ENCODE measurements at regions not wholly inside any gene's neighbourhood (a gene's known extent, or its start where the extent isn't known, plus 50 kb on each side); places are given as distances from the start of the nearest gene placed in this dataset.
"Not testable (repeated sequence)": the region's sequence is repeated elsewhere in the genome, so short reads cannot be mapped to it uniquely, and the experiment has no call there.

- no peak for DNase-seq
Observed at GRCh38 chr1:30660241-30660640, 63.1 kb downstream of the MATN1 start.

- no peak for DNase-seq
Observed at GRCh38 chr1:30659702-30660101, 63.7 kb downstream of the MATN1 start.

GRCh38 chr1:30658375-30658774 is 65.0 kb downstream of the MATN1 start:
- not testable (repeated sequence) for DNase-seq

- no peak for DNase-seq
Observed at GRCh38 chr1:30658014-30658336, 65.4 kb downstream of the MATN1 start.

- DNase-seq, result no peak
Observed at GRCh38 chr1:30657131-30658013, 66.0 kb downstream of the MATN1 start.

GRCh38 chr1:30656171-30656940 is 67.0 kb downstream of the MATN1 start:
- no peak for DNase-seq

GRCh38 chr1:30655672-30656071 is 67.7 kb downstream of the MATN1 start:
- DNase-seq, result no peak

GRCh38 chr1:30654188-30654587 is 69.2 kb downstream of the MATN1 start:
- no peak for DNase-seq

GRCh38 chr1:30652152-30652841 is 71.1 kb downstream of the MATN1 start:
- DNase-seq, result no peak

GRCh38 chr1:30651395-30651794 is 72.0 kb downstream of the MATN1 start:
- not testable (repeated sequence) for DNase-seq

GRCh38 chr1:30650968-30651320 is 72.4 kb downstream of the MATN1 start:
- no peak for DNase-seq

GRCh38 chr1:30650038-30650967 is 73.1 kb downstream of the MATN1 start:
- DNase-seq, result no peak

- DNase-seq, result no peak
Observed at GRCh38 chr1:30649321-30649991, 73.9 kb downstream of the MATN1 start.

GRCh38 chr1:30648408-30649000 is 74.9 kb downstream of the MATN1 start:
- no peak for DNase-seq

GRCh38 chr1:30645807-30646206 is 77.6 kb downstream of the MATN1 start:
- no peak for DNase-seq

- no peak for DNase-seq
Observed at GRCh38 chr1:30642391-30643120, 80.8 kb downstream of the MATN1 start.

GRCh38 chr1:30641572-30642353 is 81.6 kb downstream of the MATN1 start:
- no peak for DNase-seq

GRCh38 chr1:30639881-30640452 is 83.4 kb downstream of the MATN1 start:
- no peak for DNase-seq

GRCh38 chr1:30638811-30639210 is 84.6 kb downstream of the MATN1 start:
- DNase-seq, result no peak

GRCh38 chr1:30638086-30638485 is 85.3 kb downstream of the MATN1 start:
- no peak for DNase-seq
